Neural crest cell (in vitro differentiated cells): ENCODE measurements at regions not wholly inside any gene's neighbourhood (a gene's known extent, or its start where the extent isn't known, plus 50 kb on each side); places are given as distances from the start of the nearest gene placed in this dataset.

Experiments used
- DNase-seq: peaks from one replicate; pipeline ENCODE4 v3.0.0; 2021; ENCODE audit warnings: low read depth, mixed read lengths, low spot score
- H3K27ac Mint-ChIP-seq: one replicate; pipeline ENCODE4 v1.8.0; 2021; ENCODE audit warnings: mild to moderate bottlenecking, mixed read lengths; ENCODE audit not compliant: unreplicated experiment
- H3K27me3 Mint-ChIP-seq: 2 replicates; pipeline ENCODE4 v1.8.0; 2021; ENCODE audit warnings: low read depth, mild to moderate bottlenecking, mixed read lengths
- H3K36me3 Mint-ChIP-seq: 2 replicates; pipeline ENCODE4 v1.8.0; 2021; ENCODE audit warnings: low read depth, mild to moderate bottlenecking, mixed read lengths
- H3K4me1 Mint-ChIP-seq: 2 replicates; pipeline ENCODE4 v1.8.0; 2021; ENCODE audit warnings: mixed read lengths
- H3K4me3 Mint-ChIP-seq: one replicate; pipeline ENCODE4 v1.8.0; 2021; ENCODE audit warnings: mild to moderate bottlenecking, mixed read lengths
- H3K9me3 Mint-ChIP-seq: 2 replicates; pipeline ENCODE4 v1.8.0; 2021; ENCODE audit warnings: mixed read lengths
- TF ChIP-seq, protein P1 (sequence below): fragments of 200-600 bp; sonication (generic); conservative IDR thresholded peaks from 2 replicates; pipeline ENCODE4 v1.5.0; 2021; ENCODE audit warnings: antibody characterized with exemption, mild to moderate bottlenecking

DNA sequence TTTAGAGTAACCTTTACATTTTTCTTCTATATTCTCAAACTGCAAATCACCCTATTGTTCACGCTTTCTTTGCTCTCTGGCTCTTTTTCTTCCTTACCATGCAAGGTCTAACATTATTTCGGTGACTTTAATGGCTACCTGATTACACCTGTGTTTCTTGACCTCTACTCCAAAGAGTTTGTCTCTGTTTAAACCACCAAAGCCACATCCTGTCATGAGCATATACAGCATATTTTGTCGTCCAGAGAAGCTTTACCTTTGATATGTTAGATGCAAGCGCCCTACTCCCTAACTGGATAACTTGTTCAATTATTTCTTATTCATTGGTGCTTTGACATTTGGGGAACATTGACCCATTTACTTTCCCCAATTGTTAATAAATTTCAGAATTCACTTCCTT, 565.1 kb upstream of the GCFC2 start:
- no peak overlapping the region for H3K27ac Mint-ChIP-seq
- H3K36me3 Mint-ChIP-seq = no peaks in the 10 kb centered on the region
- no peak overlapping the region for H3K4me3 Mint-ChIP-seq
- TF ChIP-seq, protein P1, sequence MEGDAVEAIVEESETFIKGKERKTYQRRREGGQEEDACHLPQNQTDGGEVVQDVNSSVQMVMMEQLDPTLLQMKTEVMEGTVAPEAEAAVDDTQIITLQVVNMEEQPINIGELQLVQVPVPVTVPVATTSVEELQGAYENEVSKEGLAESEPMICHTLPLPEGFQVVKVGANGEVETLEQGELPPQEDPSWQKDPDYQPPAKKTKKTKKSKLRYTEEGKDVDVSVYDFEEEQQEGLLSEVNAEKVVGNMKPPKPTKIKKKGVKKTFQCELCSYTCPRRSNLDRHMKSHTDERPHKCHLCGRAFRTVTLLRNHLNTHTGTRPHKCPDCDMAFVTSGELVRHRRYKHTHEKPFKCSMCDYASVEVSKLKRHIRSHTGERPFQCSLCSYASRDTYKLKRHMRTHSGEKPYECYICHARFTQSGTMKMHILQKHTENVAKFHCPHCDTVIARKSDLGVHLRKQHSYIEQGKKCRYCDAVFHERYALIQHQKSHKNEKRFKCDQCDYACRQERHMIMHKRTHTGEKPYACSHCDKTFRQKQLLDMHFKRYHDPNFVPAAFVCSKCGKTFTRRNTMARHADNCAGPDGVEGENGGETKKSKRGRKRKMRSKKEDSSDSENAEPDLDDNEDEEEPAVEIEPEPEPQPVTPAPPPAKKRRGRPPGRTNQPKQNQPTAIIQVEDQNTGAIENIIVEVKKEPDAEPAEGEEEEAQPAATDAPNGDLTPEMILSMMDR = no peak
- no peak for DNase-seq
- H3K9me3 Mint-ChIP-seq = peaks cover 3% of the 10 kb centered on the region
- H3K27me3 Mint-ChIP-seq = no peaks in the 10 kb centered on the region
- peaks cover 29% of the 10 kb centered on the region for H3K4me1 Mint-ChIP-seq

DNA sequence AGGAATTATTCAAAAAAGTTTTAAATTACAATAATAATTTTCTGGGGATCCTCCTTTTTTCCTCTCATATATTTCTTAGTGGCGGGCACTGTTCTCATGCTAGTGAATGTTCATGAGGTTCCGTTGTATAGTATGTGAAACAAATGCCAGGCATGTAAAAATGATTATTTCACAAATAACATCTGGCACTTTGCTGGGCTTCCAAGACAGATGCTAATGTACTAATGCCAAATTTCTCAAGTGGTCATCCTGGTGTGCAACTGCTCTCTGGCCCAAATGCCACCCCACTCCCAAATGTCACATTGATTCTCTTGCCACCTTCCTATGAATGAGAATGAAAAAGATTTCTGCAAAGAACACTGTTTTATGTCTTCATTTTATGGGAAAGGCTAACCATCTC, 564.0 kb upstream of the GCFC2 start:
- no peak for DNase-seq
- TF ChIP-seq, protein P1 = no peak
- no peaks in the 10 kb centered on the region for H3K36me3 Mint-ChIP-seq
- peaks cover 18% of the 10 kb centered on the region for H3K4me1 Mint-ChIP-seq
- H3K27ac Mint-ChIP-seq = no peak overlapping the region
- H3K27me3 Mint-ChIP-seq = no peaks in the 10 kb centered on the region
- no peak overlapping the region for H3K4me3 Mint-ChIP-seq
- peaks cover 3% of the 10 kb centered on the region for H3K9me3 Mint-ChIP-seq

DNA sequence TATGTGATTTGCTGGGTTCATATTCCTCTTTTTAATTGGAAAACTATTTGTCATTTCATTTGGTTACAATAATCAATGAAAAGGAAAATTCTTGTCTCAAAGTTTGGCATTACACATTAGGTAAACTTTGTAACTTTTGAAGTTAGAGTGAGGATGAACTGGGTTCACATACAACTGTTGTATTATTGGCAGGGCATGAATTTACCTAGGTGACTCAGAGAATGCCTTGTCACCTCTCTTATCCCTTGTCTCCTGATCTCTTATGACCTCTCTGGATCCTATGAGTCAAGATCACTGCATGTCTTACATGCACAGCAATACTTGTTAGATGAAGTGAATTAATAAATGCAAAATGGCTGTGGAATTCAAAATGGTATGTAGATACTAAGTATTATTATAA, 563.4 kb upstream of the GCFC2 start:
- Mint-ChIP-seq H3K27me3 (no peaks in the 10 kb centered on the region), H3K9me3 (peaks cover 3% of the 10 kb centered on the region), H3K4me3 (no peak overlapping the region), H3K4me1 (peaks cover 16% of the 10 kb centered on the region), H3K27ac (no peak overlapping the region), H3K36me3 (no peaks in the 10 kb centered on the region)
- TF ChIP-seq, protein P1 = no peak
- no peak for DNase-seq

DNA sequence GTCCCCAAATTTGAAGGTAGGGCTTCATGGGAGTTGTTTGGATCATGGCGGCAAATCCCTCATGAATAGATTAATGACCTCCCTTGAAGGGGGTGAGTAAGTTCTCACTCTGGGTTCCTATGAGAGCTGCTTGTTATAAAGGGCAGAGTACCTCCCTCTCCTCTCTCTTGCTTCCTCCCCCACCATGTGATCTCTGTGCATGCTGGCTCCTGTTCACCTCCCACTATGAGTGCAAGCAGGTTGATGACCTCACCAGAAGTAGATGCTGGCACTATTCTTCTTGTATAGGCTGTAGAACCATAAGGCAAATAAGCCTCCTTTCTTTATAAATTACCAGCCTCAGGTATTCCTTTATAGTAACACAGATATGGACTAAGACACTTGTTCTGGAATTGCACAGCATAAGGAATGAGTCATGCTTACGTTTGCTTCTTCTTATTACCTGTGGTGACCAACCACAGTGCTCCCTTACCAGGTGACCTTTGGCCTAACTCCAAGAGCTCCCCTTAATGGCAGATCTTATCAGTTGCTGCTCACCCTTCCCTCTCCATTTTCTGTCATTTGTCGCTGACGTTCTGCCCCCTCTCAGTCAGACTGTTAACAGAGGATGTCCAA, 559.5 kb upstream of the GCFC2 start:
- TF ChIP-seq, protein P1 = no peak
- Mint-ChIP-seq H3K27ac (no peak overlapping the region), H3K4me3 (no peak overlapping the region), H3K27me3 (no peaks in the 10 kb centered on the region), H3K9me3 (peaks cover 3% of the 10 kb centered on the region), H3K36me3 (no peaks in the 10 kb centered on the region), H3K4me1 (peaks cover 10% of the 10 kb centered on the region)
- DNase-seq = no peak

DNA sequence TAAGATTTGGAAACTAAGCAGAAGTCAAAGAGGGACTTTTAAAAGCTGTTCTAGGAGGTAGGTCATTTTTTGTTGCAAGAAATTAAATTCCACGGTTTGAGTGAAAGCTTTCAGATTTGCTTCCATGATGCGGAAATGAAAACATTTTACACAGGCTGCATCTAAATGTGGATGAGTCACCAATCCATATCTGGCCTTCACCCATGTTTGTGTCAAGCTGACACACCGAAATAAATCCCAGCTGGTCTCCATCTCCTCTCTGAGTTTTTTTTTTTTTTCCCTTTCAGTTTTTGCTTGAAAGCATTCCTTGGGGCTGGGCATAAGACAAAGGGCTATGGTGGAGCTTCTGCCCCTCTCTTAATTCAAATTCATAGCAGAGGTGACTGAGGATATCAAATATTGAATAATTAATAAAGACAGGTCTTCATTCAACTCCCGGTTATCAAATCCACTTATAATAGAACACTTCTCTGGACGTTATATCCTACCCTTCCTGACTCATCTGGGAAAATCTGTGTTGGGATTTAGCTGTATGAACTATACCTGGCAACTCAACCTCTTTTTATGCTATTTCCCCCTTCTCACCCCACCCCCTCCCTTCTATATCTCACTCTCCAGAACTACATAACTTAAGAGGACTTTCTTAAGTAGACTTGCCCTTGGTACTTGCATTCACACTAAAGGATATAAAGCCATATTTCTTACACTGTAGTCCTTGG, 558.3 kb upstream of the GCFC2 start:
- no peaks in the 10 kb centered on the region for H3K27me3 Mint-ChIP-seq
- H3K4me1 Mint-ChIP-seq = peaks cover 10% of the 10 kb centered on the region
- no peak for DNase-seq
- H3K9me3 Mint-ChIP-seq = peaks cover 3% of the 10 kb centered on the region
- no peaks in the 10 kb centered on the region for H3K36me3 Mint-ChIP-seq
- TF ChIP-seq, protein P1 = no peak
- no peak overlapping the region for H3K4me3 Mint-ChIP-seq
- H3K27ac Mint-ChIP-seq = no peak overlapping the region
